Stimulated activated CD4-positive, alpha-beta T cell treated with anti-CD3 and anti-CD28 coated beads, Interleukin-4, amount 100 ng/mL, for 24 hours (primary cell): ENCODE measurements at regions not wholly inside any gene's neighbourhood (a gene's known extent, or its start where the extent isn't known, plus 50 kb on each side); places are given as distances from the start of the nearest gene placed in this dataset.

Experiments
- DNase-seq: peaks from one replicate; pipeline ENCODE4 v3.0.0-alpha.2; 2020

GRCh38 chr18:57991552-57991951 lies 52.5 kb upstream of the NEDD4L start:
- DNase-seq: no peak

GRCh38 chr18:57989536-57989935 lies 54.5 kb upstream of the NEDD4L start:
- no peak for DNase-seq

GRCh38 chr18:57984490-57985115 lies 59.4 kb upstream of the NEDD4L start:
- DNase-seq: no peak

GRCh38 chr18:57983965-57984364 lies 60.1 kb upstream of the NEDD4L start:
- DNase-seq: no peak

- DNase-seq: no peak
Observed at GRCh38 chr18:57983472-57983871, 60.6 kb upstream of the NEDD4L start.

- DNase-seq: no peak
Observed at GRCh38 chr18:57982372-57983021, 61.5 kb upstream of the NEDD4L start.

GRCh38 chr18:57981308-57982028 lies 62.6 kb upstream of the NEDD4L start:
- no peak for DNase-seq

GRCh38 chr18:57980573-57981307 lies 63.3 kb upstream of the NEDD4L start:
- no peak for DNase-seq

- no peak for DNase-seq
Observed at GRCh38 chr18:57976230-57976773, 67.7 kb upstream of the NEDD4L start.

GRCh38 chr18:57975805-57976204 lies 68.2 kb upstream of the NEDD4L start:
- no peak for DNase-seq

- no peak for DNase-seq
Observed at GRCh38 chr18:57974585-57975265, 69.3 kb upstream of the NEDD4L start.

GRCh38 chr18:57973889-57974288 lies 70.1 kb upstream of the NEDD4L start:
- DNase-seq: no peak

- no peak for DNase-seq
Observed at GRCh38 chr18:57970356-57971095, 73.5 kb upstream of the NEDD4L start.

- no peak for DNase-seq
Observed at GRCh38 chr18:57969824-57970223, 74.2 kb upstream of the NEDD4L start.

- DNase-seq: no peak
Observed at GRCh38 chr18:57965246-57965645, 78.8 kb upstream of the NEDD4L start.

- no peak for DNase-seq
Observed at GRCh38 chr18:57961876-57962505, 82.0 kb upstream of the NEDD4L start.

GRCh38 chr18:57961411-57961810 lies 82.6 kb upstream of the NEDD4L start:
- no peak for DNase-seq

- no peak for DNase-seq
Observed at GRCh38 chr18:57959278-57959677, 84.7 kb upstream of the NEDD4L start.

- no peak for DNase-seq
Observed at GRCh38 chr18:57957210-57957609, 86.8 kb upstream of the NEDD4L start.

GRCh38 chr18:57956491-57956890 lies 87.5 kb upstream of the NEDD4L start:
- no peak for DNase-seq

GRCh38 chr18:57954935-57955334 lies 89.1 kb upstream of the NEDD4L start:
- DNase-seq: no peak
